ENCODE measurements at regions not wholly inside any gene's neighbourhood (a gene's known extent, or its start where the extent isn't known, plus 50 kb on each side); places are given as distances from the start of the nearest gene placed in this dataset.
"Not testable (repeated sequence)": the region's sequence is repeated elsewhere in the genome, so short reads cannot be mapped to it uniquely, and the experiment has no call there.

DNA sequence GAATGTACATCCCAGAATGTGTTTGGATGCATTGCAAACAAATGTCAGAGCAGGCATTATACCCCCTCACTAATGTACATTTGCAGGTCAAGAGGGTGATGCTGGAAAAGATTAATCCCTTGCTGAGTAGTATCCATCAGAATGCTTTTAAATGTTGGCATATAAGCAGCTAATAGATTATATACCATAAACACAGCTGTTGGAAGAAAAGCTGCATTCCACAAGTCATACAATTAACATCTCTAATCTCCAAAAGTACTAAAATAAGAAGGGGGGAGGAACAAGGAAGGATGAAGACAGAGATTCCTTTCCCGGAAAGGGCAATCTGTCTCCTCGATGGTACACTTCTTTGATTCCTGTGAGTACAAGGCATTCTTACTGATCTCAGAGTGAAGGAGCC is 445.7 kb upstream of the CDIN1 start:
- Histone ChIP-seq H3K4me1 (ENCODE audit: control insufficient read depth, insufficient read depth, low read length) (no peaks in the 10 kb centered on the region), H3K36me3 (ENCODE audit: control insufficient read depth, insufficient read depth, low read length) (no peaks in the 10 kb centered on the region), H3K27me3 (ENCODE audit: control insufficient read depth, insufficient read depth, low read length) (no peaks in the 10 kb centered on the region), H3K9ac (ENCODE audit: low read length) (no peak overlapping the region), H3K27ac (ENCODE audit: low read depth, low read length) (no peak overlapping the region), H3K4me3 (ENCODE audit: low read length) (no peak overlapping the region)

DNA sequence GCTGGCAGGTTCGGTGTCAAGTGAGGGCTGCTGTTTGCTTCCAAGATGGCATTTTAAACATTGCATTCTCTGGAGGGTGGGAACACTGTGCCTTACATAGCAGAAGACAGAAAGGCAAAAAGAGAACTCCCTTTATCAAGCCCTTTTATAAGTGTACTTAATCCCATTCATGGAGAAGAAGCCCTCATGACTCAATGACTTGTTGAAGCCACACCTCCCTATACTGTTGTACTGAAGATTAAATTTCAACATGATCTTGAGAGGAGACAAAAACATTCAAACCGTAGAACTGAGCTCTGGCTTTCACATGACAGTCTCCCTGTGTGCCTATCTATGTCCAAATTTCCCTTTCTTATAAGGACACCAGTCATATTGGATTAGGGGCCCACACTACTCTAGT is 443.4 kb upstream of the CDIN1 start:
- H3K27me3 ChIP-seq (ENCODE audit: control insufficient read depth, insufficient read depth, low read length): no peaks in the 10 kb centered on the region
- no peak overlapping the region for H3K4me3 ChIP-seq (ENCODE audit: low read length)
- no peak overlapping the region for H3K9ac ChIP-seq (ENCODE audit: low read length)
- no peak overlapping the region for H3K27ac ChIP-seq (ENCODE audit: low read depth, low read length)
- H3K4me1 ChIP-seq (ENCODE audit: control insufficient read depth, insufficient read depth, low read length): no peaks in the 10 kb centered on the region
- no peaks in the 10 kb centered on the region for H3K36me3 ChIP-seq (ENCODE audit: control insufficient read depth, insufficient read depth, low read length)

DNA sequence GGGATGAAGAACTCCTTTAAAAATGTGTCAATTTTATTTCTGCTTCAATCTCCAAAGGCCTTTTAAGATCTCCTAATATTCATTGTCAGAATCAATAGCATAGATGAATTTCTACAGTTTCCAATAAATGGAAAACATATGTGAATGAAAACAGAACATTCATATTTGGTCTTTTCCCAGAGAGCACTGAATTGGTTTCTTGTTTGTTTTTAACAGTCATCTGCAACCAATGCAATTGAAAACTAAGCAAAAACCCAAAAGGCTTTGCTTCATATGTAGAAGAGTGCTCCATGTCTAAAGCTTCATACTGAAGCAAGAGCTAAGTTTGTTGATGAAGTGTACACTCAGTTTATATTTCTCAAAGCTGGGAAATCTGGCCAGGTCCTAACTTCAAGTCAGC is 426.5 kb upstream of the CDIN1 start:
- no peaks in the 10 kb centered on the region for H3K36me3 ChIP-seq (ENCODE audit: control insufficient read depth, insufficient read depth, low read length)
- H3K4me1 ChIP-seq (ENCODE audit: control insufficient read depth, insufficient read depth, low read length): no peaks in the 10 kb centered on the region
- no peaks in the 10 kb centered on the region for H3K27me3 ChIP-seq (ENCODE audit: control insufficient read depth, insufficient read depth, low read length)
- no peak overlapping the region for H3K4me3 ChIP-seq (ENCODE audit: low read length)
- H3K9ac ChIP-seq (ENCODE audit: low read length): no peak overlapping the region
- no peak overlapping the region for H3K27ac ChIP-seq (ENCODE audit: low read depth, low read length)

DNA sequence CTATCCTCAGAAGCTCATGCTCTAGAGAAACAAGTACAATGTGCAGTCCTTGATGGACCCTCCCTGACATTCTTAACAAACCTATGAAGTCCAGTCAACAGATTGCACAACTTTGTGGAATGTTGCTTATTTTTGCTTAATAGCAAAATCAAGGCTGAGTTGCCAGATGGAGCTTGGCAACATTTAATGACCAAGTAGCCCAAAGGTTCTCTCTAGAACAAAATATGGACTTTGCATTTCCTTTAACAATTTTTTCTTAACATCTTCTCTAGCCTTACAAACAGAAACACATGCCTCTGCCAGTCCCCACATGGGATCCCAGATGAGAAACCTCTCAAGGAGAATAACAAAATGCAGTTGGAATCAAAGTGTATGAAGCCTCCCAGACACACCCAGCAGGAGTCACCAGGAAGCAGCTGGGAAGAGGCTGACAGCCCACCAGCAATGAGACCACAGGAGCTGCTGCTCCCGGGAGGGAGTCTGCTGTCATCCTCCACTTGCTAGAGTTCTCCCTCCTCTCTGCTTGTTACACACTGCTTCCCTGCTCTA is 422.5 kb upstream of the CDIN1 start:
- no peak overlapping the region for H3K4me3 ChIP-seq (ENCODE audit: low read length)
- no peak overlapping the region for H3K27ac ChIP-seq (ENCODE audit: low read depth, low read length)
- no peaks in the 10 kb centered on the region for H3K4me1 ChIP-seq (ENCODE audit: control insufficient read depth, insufficient read depth, low read length)
- H3K27me3 ChIP-seq (ENCODE audit: control insufficient read depth, insufficient read depth, low read length): no peaks in the 10 kb centered on the region
- H3K9ac ChIP-seq (ENCODE audit: low read length): no peak overlapping the region
- no peaks in the 10 kb centered on the region for H3K36me3 ChIP-seq (ENCODE audit: control insufficient read depth, insufficient read depth, low read length)

DNA sequence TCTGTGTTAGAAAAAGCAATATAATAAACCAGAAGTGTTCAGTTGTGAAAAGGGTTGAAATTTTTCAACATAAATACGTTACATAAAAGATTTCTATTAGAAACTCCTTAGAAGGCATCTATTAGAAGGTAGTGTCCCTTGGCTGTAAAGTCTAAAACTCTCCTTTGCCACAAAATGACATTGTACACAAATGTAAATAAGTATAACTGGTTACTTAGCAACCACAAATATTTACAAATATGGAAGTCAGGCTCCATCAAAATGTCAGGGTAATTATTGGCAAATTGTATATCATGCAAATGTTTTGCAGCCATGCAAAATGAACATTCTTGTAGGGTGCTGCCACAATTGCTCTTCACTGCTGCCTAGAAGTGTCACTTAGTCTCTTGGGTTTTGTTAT is 419.1 kb upstream of the CDIN1 start:
- Histone ChIP-seq H3K9ac (ENCODE audit: low read length) (no peak overlapping the region), H3K4me1 (ENCODE audit: control insufficient read depth, insufficient read depth, low read length) (no peaks in the 10 kb centered on the region), H3K4me3 (ENCODE audit: low read length) (no peak overlapping the region), H3K27ac (ENCODE audit: low read depth, low read length) (no peak overlapping the region), H3K27me3 (ENCODE audit: control insufficient read depth, insufficient read depth, low read length) (no peaks in the 10 kb centered on the region), H3K36me3 (ENCODE audit: control insufficient read depth, insufficient read depth, low read length) (no peaks in the 10 kb centered on the region)

DNA sequence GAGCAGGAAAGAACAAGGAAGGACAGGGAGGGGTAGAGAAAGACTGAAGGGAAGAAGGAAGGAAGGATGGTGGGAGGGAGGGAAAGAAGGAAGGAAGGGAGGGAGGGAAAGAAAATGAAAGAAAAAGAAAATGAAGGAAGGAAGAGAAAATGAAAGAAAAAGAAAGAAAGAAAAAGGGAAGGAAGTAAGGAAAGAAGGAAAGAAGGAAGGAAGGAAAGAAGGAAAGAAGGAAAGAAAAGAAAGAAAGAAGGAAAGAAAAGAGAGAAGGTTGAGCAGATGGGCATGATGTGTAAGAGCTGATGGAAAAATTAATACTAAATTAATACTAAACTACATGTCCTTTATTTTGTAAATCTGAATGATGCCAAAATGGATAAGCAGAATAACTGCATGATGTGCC is 418.3 kb upstream of the CDIN1 start:
- Histone ChIP-seq H3K4me3 (ENCODE audit: low read length) (no peak overlapping the region), H3K4me1 (ENCODE audit: control insufficient read depth, insufficient read depth, low read length) (no peaks in the 10 kb centered on the region), H3K27me3 (ENCODE audit: control insufficient read depth, insufficient read depth, low read length) (no peaks in the 10 kb centered on the region), H3K36me3 (ENCODE audit: control insufficient read depth, insufficient read depth, low read length) (no peaks in the 10 kb centered on the region), H3K9ac (ENCODE audit: low read length) (no peak overlapping the region), H3K27ac (ENCODE audit: low read depth, low read length) (no peak overlapping the region)

DNA sequence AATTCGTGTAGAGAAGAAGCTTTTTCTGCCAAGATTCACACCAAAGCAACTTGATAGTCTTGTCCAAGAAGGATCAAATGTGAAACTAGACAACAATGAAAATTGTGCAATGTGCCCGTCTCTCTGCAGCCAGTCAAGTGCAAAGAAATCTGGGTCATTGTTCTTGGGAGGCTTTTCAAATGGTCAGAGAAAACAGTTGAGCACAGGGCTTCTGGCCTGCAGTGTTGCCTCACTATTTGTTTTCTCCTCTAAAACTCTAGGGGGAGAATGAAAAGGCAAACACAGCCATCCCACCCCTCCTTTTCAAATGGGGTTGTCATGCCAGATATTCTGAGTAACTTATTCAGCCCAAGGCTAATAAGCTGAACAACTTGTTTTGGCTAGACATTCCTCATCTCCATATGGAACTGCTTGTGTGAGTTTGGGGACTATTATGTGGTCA is 417.6 kb upstream of the CDIN1 start:
- Histone ChIP-seq H3K9ac (ENCODE audit: low read length) (no peak overlapping the region), H3K4me3 (ENCODE audit: low read length) (no peak overlapping the region), H3K27me3 (ENCODE audit: control insufficient read depth, insufficient read depth, low read length) (no peaks in the 10 kb centered on the region), H3K4me1 (ENCODE audit: control insufficient read depth, insufficient read depth, low read length) (no peaks in the 10 kb centered on the region), H3K27ac (ENCODE audit: low read depth, low read length) (no peak overlapping the region), H3K36me3 (ENCODE audit: control insufficient read depth, insufficient read depth, low read length) (no peaks in the 10 kb centered on the region)

DNA sequence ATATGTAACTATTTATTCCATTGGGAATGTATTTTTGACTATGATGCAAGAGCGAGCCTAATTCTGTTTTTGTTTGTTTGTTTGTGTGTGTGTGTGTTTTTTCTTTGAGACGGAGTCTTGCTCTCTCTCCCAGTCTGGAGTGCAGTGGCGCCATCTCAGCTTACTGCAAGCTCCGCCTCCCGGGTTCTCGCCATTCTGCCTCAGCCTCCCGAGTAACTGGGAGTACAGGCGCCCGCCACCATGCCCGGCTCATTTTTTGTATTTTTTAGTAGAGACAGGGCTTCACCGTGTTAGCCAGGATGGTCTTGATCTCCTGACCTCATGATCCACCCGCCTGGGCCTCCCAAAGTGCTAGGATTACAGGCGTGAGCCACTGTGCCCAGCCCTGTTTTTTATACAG is 415.4 kb upstream of the CDIN1 start:
- not testable (repeated sequence) for H3K36me3 ChIP-seq (ENCODE audit: control insufficient read depth, insufficient read depth, low read length); H3K27me3 ChIP-seq (ENCODE audit: control insufficient read depth, insufficient read depth, low read length); H3K27ac ChIP-seq (ENCODE audit: low read depth, low read length); H3K9ac ChIP-seq (ENCODE audit: low read length); H3K4me3 ChIP-seq (ENCODE audit: low read length); H3K4me1 ChIP-seq (ENCODE audit: control insufficient read depth, insufficient read depth, low read length)

DNA sequence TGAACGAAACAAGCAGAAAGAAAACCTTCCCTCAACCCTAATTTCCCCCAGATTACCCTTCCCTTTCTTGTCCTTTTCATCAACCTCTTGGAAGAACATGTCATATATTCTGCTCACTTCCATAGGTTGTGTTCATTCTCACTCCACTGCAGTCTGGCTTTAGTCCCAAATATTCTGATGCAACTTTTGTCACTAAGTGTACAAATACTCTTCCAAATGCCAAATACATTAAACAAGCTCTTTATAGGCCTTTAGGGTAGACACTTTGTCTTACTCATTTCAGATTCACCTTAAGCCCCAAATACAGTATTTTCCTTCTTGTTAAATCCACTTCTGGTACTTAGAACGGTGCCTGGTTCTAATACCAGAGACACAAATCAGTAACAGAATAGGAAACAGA is 406.5 kb upstream of the CDIN1 start:
- H3K27me3 ChIP-seq (ENCODE audit: control insufficient read depth, insufficient read depth, low read length): no peaks in the 10 kb centered on the region
- H3K9ac ChIP-seq (ENCODE audit: low read length): no peak overlapping the region
- H3K4me1 ChIP-seq (ENCODE audit: control insufficient read depth, insufficient read depth, low read length): peaks cover 6% of the 10 kb centered on the region
- H3K4me3 ChIP-seq (ENCODE audit: low read length): no peak overlapping the region
- H3K27ac ChIP-seq (ENCODE audit: low read depth, low read length): no peak overlapping the region
- no peaks in the 10 kb centered on the region for H3K36me3 ChIP-seq (ENCODE audit: control insufficient read depth, insufficient read depth, low read length)

DNA sequence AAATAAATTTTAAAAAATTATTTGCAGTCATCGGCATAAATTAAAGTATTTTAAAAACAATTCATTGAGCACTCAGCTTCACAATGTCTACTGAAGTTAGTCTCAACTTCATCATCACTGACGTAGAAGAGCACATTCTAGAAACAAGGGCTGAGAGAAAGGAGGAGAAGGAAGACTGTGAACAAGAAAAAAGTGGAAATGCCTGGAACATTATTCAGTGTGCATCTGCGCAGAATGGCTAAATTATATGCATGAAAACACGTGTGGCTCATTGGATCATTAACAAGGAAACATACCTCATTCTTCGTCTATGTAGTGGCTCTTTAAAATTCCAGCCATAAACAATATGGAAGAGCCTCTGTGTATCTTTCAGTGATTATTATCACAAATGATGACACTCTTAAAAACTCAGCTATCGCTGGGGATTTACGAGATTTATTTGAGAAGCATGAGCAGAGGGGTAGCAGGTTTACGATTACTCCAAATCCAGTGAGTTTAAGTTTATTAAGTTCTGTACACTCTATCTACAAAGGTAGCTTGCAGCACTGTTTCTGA is 404.2 kb upstream of the CDIN1 start:
- H3K27ac ChIP-seq (ENCODE audit: low read depth, low read length): no peak overlapping the region
- no peaks in the 10 kb centered on the region for H3K36me3 ChIP-seq (ENCODE audit: control insufficient read depth, insufficient read depth, low read length)
- H3K9ac ChIP-seq (ENCODE audit: low read length): no peak overlapping the region
- H3K4me1 ChIP-seq (ENCODE audit: control insufficient read depth, insufficient read depth, low read length): peaks cover 8% of the 10 kb centered on the region
- H3K27me3 ChIP-seq (ENCODE audit: control insufficient read depth, insufficient read depth, low read length): no peaks in the 10 kb centered on the region
- no peak overlapping the region for H3K4me3 ChIP-seq (ENCODE audit: low read length)

DNA sequence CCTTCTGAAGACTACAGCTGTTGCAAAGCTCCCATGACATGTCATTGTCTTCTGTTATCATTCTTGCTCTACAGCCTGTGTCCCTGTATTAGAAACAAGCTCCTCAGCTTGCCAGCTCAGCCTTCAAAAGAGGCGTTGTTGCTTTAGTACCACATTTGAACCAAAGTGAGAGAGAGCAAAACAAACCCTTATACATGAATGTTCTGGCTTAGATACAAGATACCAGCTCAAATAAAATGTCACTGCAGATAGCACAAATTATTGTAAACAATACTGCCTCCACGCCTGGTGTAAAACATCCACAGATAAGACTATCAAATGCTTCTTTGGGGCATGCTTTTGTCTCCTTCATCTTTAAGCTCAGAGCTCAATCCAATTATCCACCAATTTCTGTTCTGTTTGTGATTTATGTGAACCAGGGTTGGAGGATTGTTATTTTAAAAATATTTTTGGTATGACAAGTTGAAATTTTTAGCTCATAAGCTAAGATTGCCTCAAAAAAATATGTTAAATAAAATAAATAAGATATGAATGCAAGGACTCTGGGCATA is 403.6 kb upstream of the CDIN1 start:
- Histone ChIP-seq H3K36me3 (ENCODE audit: control insufficient read depth, insufficient read depth, low read length) (no peaks in the 10 kb centered on the region), H3K27me3 (ENCODE audit: control insufficient read depth, insufficient read depth, low read length) (no peaks in the 10 kb centered on the region), H3K4me1 (ENCODE audit: control insufficient read depth, insufficient read depth, low read length) (peaks cover 8% of the 10 kb centered on the region), H3K27ac (ENCODE audit: low read depth, low read length) (no peak overlapping the region), H3K4me3 (ENCODE audit: low read length) (no peak overlapping the region), H3K9ac (ENCODE audit: low read length) (no peak overlapping the region)

DNA sequence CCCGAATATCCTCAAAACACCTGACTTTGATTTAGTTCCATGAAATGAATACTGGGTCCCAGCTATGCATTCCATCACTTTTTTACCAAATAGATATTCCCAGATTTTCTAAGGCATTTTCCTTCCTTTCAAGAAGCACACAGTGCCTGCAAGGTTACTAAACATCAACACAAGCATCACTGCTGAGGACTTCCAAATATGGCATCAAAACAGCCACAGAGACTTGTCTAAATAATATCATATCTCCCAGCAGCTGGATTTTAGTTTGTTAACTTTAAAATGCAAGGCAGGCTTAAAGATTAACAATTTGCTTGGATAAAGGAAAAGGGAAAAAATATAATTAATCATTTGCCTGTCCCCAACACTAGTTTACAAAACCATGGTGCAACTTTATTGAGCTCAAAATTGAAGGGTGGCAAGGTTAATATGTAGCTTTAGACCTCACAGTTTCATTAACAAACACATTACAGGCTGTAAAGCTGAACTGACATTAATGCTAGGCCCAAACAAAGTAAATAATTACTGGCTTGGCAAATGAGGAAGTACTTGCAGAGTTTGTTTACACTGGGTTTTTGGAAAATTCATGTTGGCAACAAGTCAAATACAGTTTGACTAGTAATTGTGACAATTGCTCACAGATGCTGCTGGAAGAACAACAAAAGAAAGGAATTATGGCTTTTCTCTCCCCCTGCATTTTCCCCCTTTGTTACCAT is 401.7 kb upstream of the CDIN1 start:
- Histone ChIP-seq H3K36me3 (ENCODE audit: control insufficient read depth, insufficient read depth, low read length) (no peaks in the 10 kb centered on the region), H3K27me3 (ENCODE audit: control insufficient read depth, insufficient read depth, low read length) (no peaks in the 10 kb centered on the region), H3K27ac (ENCODE audit: low read depth, low read length) (no peak overlapping the region), H3K4me1 (ENCODE audit: control insufficient read depth, insufficient read depth, low read length) (peaks cover 8% of the 10 kb centered on the region), H3K9ac (ENCODE audit: low read length) (no peak overlapping the region), H3K4me3 (ENCODE audit: low read length) (no peak overlapping the region)

DNA sequence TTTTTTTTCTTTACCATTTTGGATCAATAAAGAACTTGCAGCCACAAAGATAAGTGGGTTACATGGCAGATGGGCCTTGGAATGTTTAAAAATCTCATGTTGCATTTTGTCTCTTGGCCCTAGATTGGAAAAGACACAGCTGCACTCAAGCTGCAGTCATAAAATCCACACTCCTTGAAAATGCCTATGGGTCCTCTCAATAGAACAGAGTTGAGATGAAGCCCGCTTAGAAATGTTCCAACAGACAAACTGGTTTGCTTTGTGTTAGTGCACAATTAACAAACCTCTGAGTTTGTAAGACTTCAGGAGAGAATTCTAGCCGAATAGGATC is 401.2 kb upstream of the CDIN1 start:
- Histone ChIP-seq H3K4me1 (ENCODE audit: control insufficient read depth, insufficient read depth, low read length) (peaks cover 8% of the 10 kb centered on the region), H3K36me3 (ENCODE audit: control insufficient read depth, insufficient read depth, low read length) (no peaks in the 10 kb centered on the region), H3K27me3 (ENCODE audit: control insufficient read depth, insufficient read depth, low read length) (no peaks in the 10 kb centered on the region), H3K4me3 (ENCODE audit: low read length) (no peak overlapping the region), H3K27ac (ENCODE audit: low read depth, low read length) (no peak overlapping the region), H3K9ac (ENCODE audit: low read length) (no peak overlapping the region)
